ENCODE measurements at regions not wholly inside any gene's neighbourhood (a gene's known extent, or its start where the extent isn't known, plus 50 kb on each side); places are given as distances from the start of the nearest gene placed in this dataset.

- no TSS peak for BruUV-seq (replicated peaks)
- Histone ChIP-seq H3K9me3 (ENCODE audit: control insufficient read depth in 1 of 2, insufficient read depth in 1 of 2, low read depth in 1 of 2, low read length in 2 of 2) (no peaks in the 10 kb centered on the region), H3K4me2 (ENCODE audit: low read length) (no peak overlapping the region), H3K9ac (ENCODE audit: low read length) (no peak overlapping the region), H3K4me1 (ENCODE audit: control insufficient read depth in 1 of 2, insufficient read depth in 2 of 2, low read length in 2 of 2) (no peaks in the 10 kb centered on the region), H3K4me3 (replicated peaks in 1 of 2; ENCODE audit: low read depth in 1 of 2, low read length in 2 of 2) (no peak overlapping the region), H4K20me1 (ENCODE audit: insufficient read depth) (no peaks in the 10 kb centered on the region), H3K36me3 (ENCODE audit: control insufficient read depth in 1 of 2, insufficient read depth in 2 of 2, low read length in 2 of 2) (no peaks in the 10 kb centered on the region), H3K27ac (ENCODE audit: low read depth, low read length) (no peak overlapping the region), H3K79me2 (ENCODE audit: insufficient read depth, low read length) (no peaks in the 10 kb centered on the region), H2AFZ (ENCODE audit: low read depth, low read length, poor library complexity, severe bottlenecking) (no peak overlapping the region), H3K9me2 (ENCODE audit: insufficient read depth) (no peaks in the 10 kb centered on the region), H3K27me3 (ENCODE audit: insufficient read depth, low read length) (no peaks in the 10 kb centered on the region)
- ChIA-PET RAD21 (ENCODE audit: low non-redundant PET in 1 of 2, low total read pairs in 2 of 2, uncharacterized antibody in 2 of 2, unreplicated experiment in 2 of 2) (no interaction called here), POLR2A (no interaction called here), CTCF (no interaction called here)
- no peak for TF ChIP-seq ZNF274 (IDR thresholded peaks at IDR 0.05; ENCODE audit: low read depth, low read length)
- TF ChIP-seq SRF (IDR thresholded peaks at IDR 0.05; ENCODE audit: low read depth), result no peak
- no peak for TF ChIP-seq RAD21 (IDR thresholded peaks at IDR 0.05; ENCODE audit: low read depth)
- no peak for TF ChIP-seq SIN3A (IDR thresholded peaks at IDR 0.05; ENCODE audit: low read depth)
- no peak for TF ChIP-seq EZH2phosphoT487 (IDR thresholded peaks at IDR 0.05; ENCODE audit: borderline replicate concordance)
- no peak for TF ChIP-seq CTCF (IDR thresholded peaks at IDR 0.05 in 2 of 3, conservative IDR thresholded peaks at IDR 0.05 in 1 of 3; ENCODE audit: borderline replicate concordance in 1 of 3, insufficient read depth in 1 of 3, low read depth in 2 of 3, low read length in 2 of 3)
- no peak for TF ChIP-seq ZFX (IDR thresholded peaks at IDR 0.05)
- no peak for TF ChIP-seq MAX (IDR thresholded peaks at IDR 0.05)
- TF ChIP-seq YY1 (IDR thresholded peaks at IDR 0.05; ENCODE audit: extremely low read depth, insufficient replicate concordance, low read depth, low read length), result no peak
- no peak for TF ChIP-seq JUND (IDR thresholded peaks at IDR 0.05)
- no peak for TF ChIP-seq EGR1 (IDR thresholded peaks at IDR 0.05; ENCODE audit: low read depth)
- no peak for TF ChIP-seq TCF7L2 (IDR thresholded peaks at IDR 0.05; ENCODE audit: borderline replicate concordance, extremely low read depth, insufficient read depth, insufficient read length)
- TF ChIP-seq CBX3 (IDR thresholded peaks at IDR 0.05; ENCODE audit: low read depth), result no peak
- no peak for TF ChIP-seq REST (IDR thresholded peaks at IDR 0.05; ENCODE audit: low read depth)
- no peak for TF ChIP-seq POLR2AphosphoS5 (IDR thresholded peaks at IDR 0.05; ENCODE audit: low read depth, low read length)
- no peak for TF ChIP-seq ATF3 (IDR thresholded peaks at IDR 0.05)
- no peak for TF ChIP-seq ZBTB33 (IDR thresholded peaks at IDR 0.05; ENCODE audit: extremely low read depth, insufficient replicate concordance, low read length)
- TF ChIP-seq FOSL1 (IDR thresholded peaks at IDR 0.05; ENCODE audit: low read depth), result no peak
- no peak for TF ChIP-seq EZH2 (IDR thresholded peaks at IDR 0.05)
- TF ChIP-seq CEBPB (IDR thresholded peaks at IDR 0.05; ENCODE audit: low read depth), result no peak
- no peak for ATAC-seq
- intact Hi-C loops (cut with micrococcal nuclease), result no loop called here
- DNase-seq (ENCODE audit: low read depth, low spot score), result no peak
These were observed 182.7 kb downstream of the ENC1 start for GRCh38 chr5:74457876-74458275.
